Heart left ventricle (tissue), 16 donors: ENCODE measurements at regions not wholly inside any gene's neighbourhood (a gene's known extent, or its start where the extent isn't known, plus 50 kb on each side); places are given as distances from the start of the nearest gene placed in this dataset.

Experiments
- ATAC-seq, 4 donors: fragments of 200-7000 bp; cut with Tn5 transposase; one replicate each; pipeline ENCODE4 v1.9.1; 2020 to 2022; ENCODE audit warnings: moderate library complexity in 4 of 4, mild to moderate bottlenecking in 3 of 4, moderate number of reproducible peaks in 1 of 4
- DNase-seq, 5 donors: peaks; one replicate each; pipeline ENCODE4 v3.0.0-alpha.2; 2020
- H3K27ac ChIP-seq, 12 donors: fragments of 200-600 bp; sonication (generic) in 4 of 12; one replicate each; pipeline versions ENCODE4 v1.5.0 to v1.8.0; 2016 to 2022; ENCODE audit warnings: mild to moderate bottlenecking in 2 of 12
- H3K27me3 ChIP-seq, 9 donors: fragments of 200-600 bp; sonication (generic) in 2 of 9; one replicate each; pipeline versions ENCODE4 v1.5.1 to v1.8.0; 2016 to 2022; ENCODE audit warnings: mild to moderate bottlenecking in 3 of 9
- H3K36me3 ChIP-seq, 9 donors: fragments of 200-600 bp; sonication (generic) in 2 of 9; one replicate each; pipeline versions ENCODE4 v1.5.0 to v1.8.0; 2018 to 2022; ENCODE audit warnings: mild to moderate bottlenecking in 2 of 9
- H3K4me1 ChIP-seq, 12 donors: fragments of 200-600 bp; sonication (generic) in 4 of 12; one replicate each; pipeline versions ENCODE4 v1.5.0 to v1.8.0; 2016 to 2022; ENCODE audit warnings: mild to moderate bottlenecking in 3 of 12
- H3K4me3 ChIP-seq, 12 donors: fragments of 200-600 bp; sonication (generic) in 4 of 12; one replicate each; pipeline versions ENCODE4 v1.5.0 to v1.8.0; 2017 to 2022; ENCODE audit warnings: mild to moderate bottlenecking in 9 of 12, moderate library complexity in 4 of 12
- H3K9me3 ChIP-seq, 12 donors: fragments of 200-600 bp; sonication (generic) in 4 of 12; one replicate each; pipeline versions ENCODE4 v1.5.0 to v1.8.0; 2016 to 2022; ENCODE audit warnings: mild to moderate bottlenecking in 1 of 12
- CTCF ChIP-seq, 12 donors: fragments of 200-600 bp; sonication (generic) in 4 of 12; IDR thresholded peaks; one replicate each; pipeline versions ENCODE4 v1.5.0 to v1.8.0; 2018 to 2022; ENCODE audit warnings: antibody characterized with exemption in 12 of 12, mild to moderate bottlenecking in 5 of 12
- POLR2A ChIP-seq, 2 donors: fragments of 450-650 bp; IDR thresholded peaks; one replicate each; pipeline ENCODE4 v1.6.1; 2017; ENCODE audit warnings: antibody characterized with exemption in 2 of 2, mild to moderate bottlenecking in 2 of 2, moderate library complexity in 2 of 2
- WGBS, 4 donors: extraction: QIAGEN DNeasy Blood & Tissue Kit in 2 of 4; methylation state at CpG; one replicate each; pipeline versions ENCODE4 v1.1.5 to v1.1.7; 2013 to 2018; 5-methylcytosine and 5-hydroxymethylcytosine counted together
- intact Hi-C, 10 donors: fragments of 100-400 bp; cut with DNase I; formaldehyde crosslinking; loops; one replicate each; pipeline versions ENCODE4 v1.11.1 to v1.14.2; 2022
- donor health status: ischemic (EF 13 %, LVEDD 7.1; RV severe dilation, severe dysfunction).
- donor health status: healthy with polysubstance abuse.
- donor health status: DM: no; HTN: yes; CAD: no.
- donor health status: DM: no; HTN: no; CAD: no.
- donor health status: ischemic (EF 25% LVEDD 6.9; RV normal size, moderate dysfunction).
- donor health status: ischemic (EF 25% LVEDD 5.7; RV mildly dilated, moderate dysfunction).
- donor health status: healthy.
- donor health status: DM: yes; HTN: yes; CAD: no.
- donor health status: ischemic (EF 35%, LVEDD 5.7; RV mildly dilated, moderate dysfunction).
- donor health status: nonischemic (EF 11% LVEDD 7.7; RV severe dilation, severe dysfunction).
- donor health status: DM: yes; HTN: yes; CAD: no.
- donor health status: PGD.
- donor health status: ischemic (EF 29% LVEDD 5.4; RV normal size, mild dysfunction).
- donor health status: nonischemic (EF 23%, LVEDD 6.1; RV moderate dilation, normal function).

GRCh38 chr4:107156443-107156842, 120.3 kb upstream of the DKK2 start:
- H3K4me1 ChIP-seq, result no peaks in the 10 kb centered on the region
- H3K36me3 ChIP-seq, result no peaks in the 10 kb centered on the region
- no peak for DNase-seq
- no peak for TF ChIP-seq CTCF (IDR thresholded peaks at IDR 0.05)
- TF ChIP-seq POLR2A (IDR thresholded peaks at IDR 0.05), result no peak
- no peak for ATAC-seq
- H3K9me3 ChIP-seq, result peaks cover 0 to 2% (median 0%) of the 10 kb centered on the region in 12 donors
- no peak overlapping the region for H3K27ac ChIP-seq
- H3K4me3 ChIP-seq, result no peak overlapping the region
- intact Hi-C loops, result no loop called here
- H3K27me3 ChIP-seq, result no peaks in the 10 kb centered on the region

- Histone ChIP-seq H3K27me3 (peaks cover 0 to 4% (median 0%) of the 10 kb centered on the region in 9 donors), H3K4me3 (no peak overlapping the region), H3K27ac (no peak overlapping the region), H3K4me1 (no peaks in the 10 kb centered on the region), H3K36me3 (no peaks in the 10 kb centered on the region), H3K9me3 (no peaks in the 10 kb centered on the region)
- TF ChIP-seq CTCF (IDR thresholded peaks at IDR 0.05), result no peak
- TF ChIP-seq POLR2A (IDR thresholded peaks at IDR 0.05), result no peak
- ATAC-seq (no peak), DNase-seq (no peak)
- intact Hi-C loops, result loop anchor here in 2 of 10 donors (1.0 to 2.0 kb wide), 2 partner anchors 14 to 15 kb away; no protein-coding TSS in a partner anchor
- WGBS, 4 donors, result 48 to 61% (median 54%) methylated on average over 2 of the region's 2 CpGs
Measured at GRCh38 chr4:107155366-107155765, 119.3 kb upstream of the DKK2 start.

GRCh38 chr4:107153956-107154355, 117.8 kb upstream of the DKK2 start:
- Histone ChIP-seq H3K36me3 (no peaks in the 10 kb centered on the region), H3K27me3 (peaks cover 0 to 4% (median 0%) of the 10 kb centered on the region in 9 donors), H3K4me1 (no peaks in the 10 kb centered on the region), H3K9me3 (no peaks in the 10 kb centered on the region), H3K27ac (no peak overlapping the region), H3K4me3 (no peak overlapping the region)
- DNase-seq, result no peak
- WGBS, 4 donors, result 34 to 42% (median 39%) methylated on average over 2 of the region's 2 CpGs
- intact Hi-C loops, result loop anchor here in 1 of 10 donors (2.0 kb wide), 1 partner anchor 13 kb away; no protein-coding TSS in a partner anchor
- TF ChIP-seq CTCF (IDR thresholded peaks at IDR 0.05) (no peak), POLR2A (IDR thresholded peaks at IDR 0.05) (no peak)
- no peak for ATAC-seq

GRCh38 chr4:107153228-107153627, 117.1 kb upstream of the DKK2 start:
- no peaks in the 10 kb centered on the region for H3K9me3 ChIP-seq
- no peak overlapping the region for H3K27ac ChIP-seq
- intact Hi-C loops, result no loop called here
- TF ChIP-seq POLR2A (IDR thresholded peaks at IDR 0.05) (no peak), CTCF (IDR thresholded peaks at IDR 0.05) (peak in 2 of 12 donors; percentile 11 to 23)
- no peak overlapping the region for H3K4me3 ChIP-seq
- peaks cover 0 to 4% (median 0%) of the 10 kb centered on the region in 9 donors for H3K27me3 ChIP-seq
- no peaks in the 10 kb centered on the region for H3K4me1 ChIP-seq
- ATAC-seq (no peak), DNase-seq (no peak)
- 26 to 36% (median 29%) methylated on average over 4 of the region's 4 CpGs for WGBS, 4 donors
- H3K36me3 ChIP-seq, result no peaks in the 10 kb centered on the region
